22Rv1 (cell line): ENCODE measurements at regions not wholly inside any gene's neighbourhood (a gene's known extent, or its start where the extent isn't known, plus 50 kb on each side); places are given as distances from the start of the nearest gene placed in this dataset.

Experiments used
- ZFX ChIP-seq: fragments of 450-650 bp; IDR thresholded peaks from 2 replicates; pipeline ENCODE4 v1.6.1; 2017; ENCODE audit warnings: antibody characterized with exemption, borderline replicate concordance
- TF ChIP-seq, protein P1 (sequence below): fragments of 450-650 bp; IDR thresholded peaks from 2 replicates; pipeline ENCODE4 v1.5.1; 2017; ENCODE audit warnings: mild to moderate bottlenecking

DNA sequence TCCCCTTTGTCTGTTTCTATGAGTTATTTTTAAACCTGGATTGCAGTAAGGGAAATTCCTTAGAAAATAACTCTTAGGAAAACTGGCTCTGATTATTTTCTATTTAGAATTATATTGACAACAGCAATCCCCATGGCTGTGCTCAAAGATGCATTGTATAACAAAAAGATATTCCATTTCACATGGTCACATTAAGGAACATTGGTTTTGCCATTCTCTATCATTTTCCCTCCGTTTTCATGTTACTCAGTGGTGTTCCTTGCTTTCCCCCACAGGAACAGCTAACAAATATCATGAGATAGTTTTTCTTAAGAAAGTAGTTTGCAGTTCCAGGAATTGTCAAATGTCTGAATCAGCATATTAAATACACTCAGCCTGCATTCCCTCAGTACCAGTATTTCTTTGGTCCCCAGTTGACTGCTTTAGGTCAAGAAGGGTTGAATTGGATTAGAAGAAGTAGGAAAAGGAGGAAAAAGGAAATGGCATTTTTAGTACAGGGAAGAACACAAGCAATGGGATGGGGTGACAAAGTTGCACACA is 436.7 kb downstream of the TNS3 start:
- TF ChIP-seq, protein P1, sequence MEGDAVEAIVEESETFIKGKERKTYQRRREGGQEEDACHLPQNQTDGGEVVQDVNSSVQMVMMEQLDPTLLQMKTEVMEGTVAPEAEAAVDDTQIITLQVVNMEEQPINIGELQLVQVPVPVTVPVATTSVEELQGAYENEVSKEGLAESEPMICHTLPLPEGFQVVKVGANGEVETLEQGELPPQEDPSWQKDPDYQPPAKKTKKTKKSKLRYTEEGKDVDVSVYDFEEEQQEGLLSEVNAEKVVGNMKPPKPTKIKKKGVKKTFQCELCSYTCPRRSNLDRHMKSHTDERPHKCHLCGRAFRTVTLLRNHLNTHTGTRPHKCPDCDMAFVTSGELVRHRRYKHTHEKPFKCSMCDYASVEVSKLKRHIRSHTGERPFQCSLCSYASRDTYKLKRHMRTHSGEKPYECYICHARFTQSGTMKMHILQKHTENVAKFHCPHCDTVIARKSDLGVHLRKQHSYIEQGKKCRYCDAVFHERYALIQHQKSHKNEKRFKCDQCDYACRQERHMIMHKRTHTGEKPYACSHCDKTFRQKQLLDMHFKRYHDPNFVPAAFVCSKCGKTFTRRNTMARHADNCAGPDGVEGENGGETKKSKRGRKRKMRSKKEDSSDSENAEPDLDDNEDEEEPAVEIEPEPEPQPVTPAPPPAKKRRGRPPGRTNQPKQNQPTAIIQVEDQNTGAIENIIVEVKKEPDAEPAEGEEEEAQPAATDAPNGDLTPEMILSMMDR: no peak
- no peak for TF ChIP-seq ZFX
